Caco-2 (cell line): ENCODE measurements at regions not wholly inside any gene's neighbourhood (a gene's known extent, or its start where the extent isn't known, plus 50 kb on each side); places are given as distances from the start of the nearest gene placed in this dataset.

ENCODE experiments used
- BruUV-seq: library from RNA; stranded (reverse); fragments of 400-500 nt; replicated peaks from 2 replicates; lab custom pipeline; 2021; lab: Mats Ljungman, UMichigan
- CTCF ChIA-PET: fragments of 300-600 bp; sonication (Branson Sonifier 250); formaldehyde crosslinking; loops from one replicate; lab custom pipeline; 2022; ENCODE audit warnings: antibody characterized with exemption; lab: Charles Lee
- POLR2A ChIA-PET: fragments of 300-600 bp; sonication (Branson Sonifier 250); formaldehyde crosslinking; loops from one replicate; lab custom pipeline; 2022; ENCODE audit warnings: antibody characterized with exemption; lab: Charles Lee
- DNase-seq, 2 experiments: peaks; one replicate each; pipeline versions ENCODE4 v3.0.0 to v3.0.0-alpha.2; 2020 to 2022
- H3K27me3 ChIP-seq: replicated peaks from 2 replicates; pipeline ENCODE4 v1.6.0; 2011; ENCODE audit warnings: low read length; ENCODE audit not compliant: control insufficient read depth, insufficient read depth
- H3K36me3 ChIP-seq: 2 replicates; pipeline ENCODE4 v1.5.1; 2011; ENCODE audit warnings: low read length; ENCODE audit not compliant: control insufficient read depth, insufficient read depth
- H3K4me1 ChIP-seq: fragments of 250-450 bp; sonication (Bioruptor Pico); 2 replicates; pipeline ENCODE4 v1.5.1; 2020; ENCODE audit warnings: mild to moderate bottlenecking
- H3K4me3 ChIP-seq: 2 replicates; pipeline ENCODE4 v1.5.1; 2011; ENCODE audit warnings: low read depth, mild to moderate bottlenecking, control low read depth, low read length
- H3K9me3 ChIP-seq: fragments of 250-450 bp; sonication (Bioruptor Pico); 2 replicates; pipeline ENCODE4 v1.5.1; 2020; ENCODE audit warnings: mild to moderate bottlenecking, moderate library complexity
- H3K27ac Mint-ChIP-seq: one replicate; pipeline ENCODE4 v1.8.0; 2022; ENCODE audit warnings: mixed read lengths; ENCODE audit not compliant: unreplicated experiment
- H3K27me3 Mint-ChIP-seq: one replicate; pipeline ENCODE4 v1.8.0; 2022; ENCODE audit warnings: mixed read lengths; ENCODE audit not compliant: insufficient read depth, unreplicated experiment
- H3K36me3 Mint-ChIP-seq: one replicate; pipeline ENCODE4 v1.8.0; 2022; ENCODE audit warnings: mild to moderate bottlenecking, mixed read lengths; ENCODE audit not compliant: insufficient read depth, unreplicated experiment
- H3K4me1 Mint-ChIP-seq: one replicate; pipeline ENCODE4 v1.8.0; 2022; ENCODE audit warnings: low read depth, mixed read lengths; ENCODE audit not compliant: unreplicated experiment
- H3K4me3 Mint-ChIP-seq: one replicate; pipeline ENCODE4 v1.8.0; 2022; ENCODE audit warnings: mild to moderate bottlenecking, moderate library complexity, mixed read lengths; ENCODE audit not compliant: unreplicated experiment
- H3K9me3 Mint-ChIP-seq: one replicate; pipeline ENCODE4 v1.8.0; 2022; ENCODE audit warnings: mixed read lengths; ENCODE audit not compliant: unreplicated experiment
- intact Hi-C: fragments of 100-400 bp; cut with micrococcal nuclease; formaldehyde crosslinking; loops from one replicate; pipeline ENCODE4 v1.10.0; 2022; ENCODE audit not compliant: unreplicated experiment
- TF ChIP-seq, protein P1 (sequence below), 2 experiments: fragments of 200-600 bp in 1 of 2; IDR thresholded peaks; 1 replicate in 1 of 2; 2 replicates in 1 of 2; pipeline versions ENCODE4 v1.5.1 to v1.8.0; 2011 to 2022; ENCODE audit warnings: antibody characterized with exemption in 1 of 2, control low read depth in 1 of 2, inconsistent platforms in 1 of 2, low read depth in 1 of 2, low read length in 1 of 2, mild to moderate bottlenecking in 1 of 2, moderate library complexity in 1 of 2; ENCODE audit not compliant: insufficient read depth in 1 of 2, severe bottlenecking in 1 of 2, unreplicated experiment in 1 of 2

DNA sequence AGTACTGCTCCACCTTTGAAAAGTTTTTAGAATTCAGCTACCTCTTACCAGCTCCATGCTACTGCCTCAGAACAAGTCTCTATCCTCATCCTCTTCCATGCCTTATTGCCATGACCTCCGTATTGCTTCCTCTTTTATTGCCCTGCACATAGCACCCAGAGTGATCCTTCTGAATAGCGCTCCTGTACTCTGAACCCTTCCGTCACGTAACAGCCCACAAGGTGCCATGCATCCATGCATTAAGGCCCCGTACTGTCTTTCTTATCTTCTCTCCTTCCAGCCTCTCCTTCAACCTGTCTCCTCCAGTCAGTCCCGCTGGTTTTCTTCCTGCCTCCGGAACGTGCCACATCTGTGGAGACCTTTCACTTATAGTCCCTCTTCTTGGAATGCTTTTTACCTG lies 273.3 kb upstream of the SEMA6A start:
- H3K27me3 Mint-ChIP-seq: no peaks in the 10 kb centered on the region
- ChIA-PET CTCF (no interaction called here), POLR2A (no interaction called here)
- no peak overlapping the region for H3K27ac Mint-ChIP-seq
- Histone ChIP-seq H3K4me3 (no peak overlapping the region), H3K4me1 (no peaks in the 10 kb centered on the region), H3K9me3 (no peaks in the 10 kb centered on the region), H3K27me3 (no peaks in the 10 kb centered on the region), H3K36me3 (no peaks in the 10 kb centered on the region)
- H3K4me1 Mint-ChIP-seq: peaks cover 13% of the 10 kb centered on the region
- TF ChIP-seq, protein P1, sequence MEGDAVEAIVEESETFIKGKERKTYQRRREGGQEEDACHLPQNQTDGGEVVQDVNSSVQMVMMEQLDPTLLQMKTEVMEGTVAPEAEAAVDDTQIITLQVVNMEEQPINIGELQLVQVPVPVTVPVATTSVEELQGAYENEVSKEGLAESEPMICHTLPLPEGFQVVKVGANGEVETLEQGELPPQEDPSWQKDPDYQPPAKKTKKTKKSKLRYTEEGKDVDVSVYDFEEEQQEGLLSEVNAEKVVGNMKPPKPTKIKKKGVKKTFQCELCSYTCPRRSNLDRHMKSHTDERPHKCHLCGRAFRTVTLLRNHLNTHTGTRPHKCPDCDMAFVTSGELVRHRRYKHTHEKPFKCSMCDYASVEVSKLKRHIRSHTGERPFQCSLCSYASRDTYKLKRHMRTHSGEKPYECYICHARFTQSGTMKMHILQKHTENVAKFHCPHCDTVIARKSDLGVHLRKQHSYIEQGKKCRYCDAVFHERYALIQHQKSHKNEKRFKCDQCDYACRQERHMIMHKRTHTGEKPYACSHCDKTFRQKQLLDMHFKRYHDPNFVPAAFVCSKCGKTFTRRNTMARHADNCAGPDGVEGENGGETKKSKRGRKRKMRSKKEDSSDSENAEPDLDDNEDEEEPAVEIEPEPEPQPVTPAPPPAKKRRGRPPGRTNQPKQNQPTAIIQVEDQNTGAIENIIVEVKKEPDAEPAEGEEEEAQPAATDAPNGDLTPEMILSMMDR (IDR thresholded peaks at IDR 0.05; ENCODE audit: insufficient read depth in 1 of 2, low read depth in 1 of 2, low read length in 1 of 2, severe bottlenecking in 1 of 2, unreplicated experiment in 1 of 2): no peak
- no peak overlapping the region for H3K4me3 Mint-ChIP-seq
- intact Hi-C loops: no loop called here
- H3K36me3 Mint-ChIP-seq: peaks cover 8% of the 10 kb centered on the region
- DNase-seq: no peak
- BruUV-seq: no TSS peak
- H3K9me3 Mint-ChIP-seq: peaks cover 13% of the 10 kb centered on the region

DNA sequence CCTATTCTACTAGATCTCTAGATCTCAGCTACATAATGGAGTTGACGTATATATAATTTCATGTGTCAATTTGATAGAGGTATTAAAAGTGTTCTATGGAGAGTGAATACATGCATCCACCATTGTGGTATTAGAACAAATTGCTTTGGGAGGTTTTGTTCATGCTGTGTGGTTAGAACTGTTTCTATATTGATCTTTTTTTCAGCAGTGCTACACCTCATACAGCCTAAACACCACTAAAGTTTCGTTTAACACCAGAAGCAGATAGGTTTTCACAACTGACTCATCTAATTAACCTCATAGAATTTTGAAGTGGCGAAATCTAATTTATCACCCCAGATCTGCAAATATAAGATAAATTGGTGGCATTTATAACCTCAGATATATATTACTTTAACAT lies 269.4 kb upstream of the SEMA6A start:
- TF ChIP-seq, protein P1 (IDR thresholded peaks at IDR 0.05; ENCODE audit: insufficient read depth in 1 of 2, low read depth in 1 of 2, low read length in 1 of 2, severe bottlenecking in 1 of 2, unreplicated experiment in 1 of 2): no peak
- intact Hi-C loops: no loop called here
- no peak for DNase-seq
- Histone ChIP-seq H3K4me1 (no peaks in the 10 kb centered on the region), H3K27me3 (no peaks in the 10 kb centered on the region), H3K4me3 (no peak overlapping the region), H3K9me3 (no peaks in the 10 kb centered on the region), H3K36me3 (no peaks in the 10 kb centered on the region)
- no peaks in the 10 kb centered on the region for H3K27me3 Mint-ChIP-seq
- BruUV-seq: no TSS peak
- H3K9me3 Mint-ChIP-seq: peaks cover 13% of the 10 kb centered on the region
- no peak overlapping the region for H3K27ac Mint-ChIP-seq
- peaks cover 8% of the 10 kb centered on the region for H3K36me3 Mint-ChIP-seq
- CTCF ChIA-PET: no interaction called here
- no peak overlapping the region for H3K4me3 Mint-ChIP-seq
- POLR2A ChIA-PET: no interaction called here
- H3K4me1 Mint-ChIP-seq: peaks cover 13% of the 10 kb centered on the region

DNA sequence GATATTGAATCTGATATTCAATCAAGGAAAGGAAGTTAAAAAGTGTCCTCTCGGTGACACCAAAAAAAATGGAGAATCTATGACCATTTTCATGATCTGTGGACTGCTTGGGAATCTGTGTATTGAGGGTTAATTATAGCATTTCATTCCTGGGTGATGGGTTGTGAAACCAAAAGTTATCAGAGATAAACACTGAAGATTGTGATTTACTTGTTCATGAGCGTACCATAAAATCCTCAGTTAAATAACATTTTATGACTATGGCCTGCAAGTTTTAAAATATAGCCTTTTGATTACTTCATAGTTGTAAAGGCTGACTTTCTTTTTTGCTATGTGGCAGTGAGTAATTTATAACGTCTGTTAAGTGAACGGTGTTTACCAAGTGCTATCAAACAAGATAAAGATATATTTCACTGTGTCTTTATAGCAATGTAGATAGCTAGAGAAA lies 267.9 kb upstream of the SEMA6A start:
- no TSS peak for BruUV-seq
- Histone ChIP-seq H3K4me3 (no peak overlapping the region), H3K4me1 (no peaks in the 10 kb centered on the region; the same call in 1 of the 2 replicates), H3K27me3 (no peaks in the 10 kb centered on the region), H3K36me3 (no peaks in the 10 kb centered on the region), H3K9me3 (no peaks in the 10 kb centered on the region)
- Mint-ChIP-seq H3K36me3 (peaks cover 8% of the 10 kb centered on the region), H3K4me1 (peaks cover 13% of the 10 kb centered on the region), H3K27me3 (no peaks in the 10 kb centered on the region), H3K4me3 (peak overlapping the region; percentile 48), H3K27ac (peak overlapping the region; percentile 39), H3K9me3 (peaks cover 13% of the 10 kb centered on the region)
- intact Hi-C loops: loop anchor here (1.0 to 2.0 kb wide), 6 partner anchors 22 to 310 kb away; partner anchors contain the start of gene SEMA6A
- TF ChIP-seq, protein P1 (IDR thresholded peaks at IDR 0.05; ENCODE audit: insufficient read depth in 1 of 2, low read depth in 1 of 2, low read length in 1 of 2, severe bottlenecking in 1 of 2, unreplicated experiment in 1 of 2): no peak
- peak in 1 of 2 experiments; percentile 41 for DNase-seq
- ChIA-PET CTCF (no interaction called here), POLR2A (interaction anchor here (0.5 kb wide), 1 partner anchor 22 kb away, joined by 4 read pairs; no protein-coding TSS in a partner anchor)
